GM23338 (cell line): ENCODE measurements at regions not wholly inside any gene's neighbourhood (a gene's known extent, or its start where the extent isn't known, plus 50 kb on each side); places are given as distances from the start of the nearest gene placed in this dataset.

ENCODE experiments used
- ATAC-seq: fragments of 200-7000 bp; cut with Tn5 transposase; 3 replicates; pipeline ENCODE4 v1.9.1; 2020
- DNase-seq: peaks from one replicate; pipeline ENCODE4 v3.0.0-alpha.2; 2015; ENCODE audit warnings: low spot score
- H2AFZ ChIP-seq: fragments of 200-600 bp; sonication (generic); 2 replicates; pipeline ENCODE4 v1.8.0; 2016; ENCODE audit warnings: antibody characterized with exemption, mild to moderate bottlenecking, moderate library complexity
- H3F3A ChIP-seq: fragments of 200-600 bp; sonication (generic); replicated peaks from 2 replicates; pipeline ENCODE4 v1.8.0; 2017; ENCODE audit warnings: antibody characterized with exemption, mixed run types, low read depth
- H3K27ac ChIP-seq: fragments of 200-600 bp; sonication (generic); 2 replicates; pipeline ENCODE4 v1.6.1; 2016; ENCODE audit warnings: low read depth
- H3K27me3 ChIP-seq: fragments of 200-600 bp; sonication (generic); 2 replicates; pipeline ENCODE4 v1.8.0; 2016; ENCODE audit warnings: mild to moderate bottlenecking, mixed run types, moderate library complexity; ENCODE audit not compliant: insufficient read depth
- H3K36me3 ChIP-seq: fragments of 200-600 bp; sonication (generic); 2 replicates; pipeline ENCODE4 v1.8.0; 2016; ENCODE audit warnings: mild to moderate bottlenecking; ENCODE audit not compliant: insufficient read depth
- H3K4me1 ChIP-seq: fragments of 200-600 bp; sonication (generic); 2 replicates; pipeline ENCODE4 v1.8.0; 2016; ENCODE audit warnings: mild to moderate bottlenecking, moderate library complexity; ENCODE audit not compliant: insufficient read depth
- H3K4me2 ChIP-seq: fragments of 200-600 bp; sonication (generic); 2 replicates; pipeline ENCODE4 v1.7.1; 2017; ENCODE audit warnings: mixed run types
- H3K4me3 ChIP-seq: fragments of 200-600 bp; sonication (generic); 2 replicates; pipeline ENCODE4 v1.6.1; 2016; ENCODE audit warnings: mixed run types
- H3K79me2 ChIP-seq: fragments of 200-600 bp; sonication (generic); replicated peaks from 2 replicates; pipeline ENCODE4 v1.8.0; 2017; ENCODE audit warnings: mild to moderate bottlenecking; ENCODE audit not compliant: insufficient read depth
- H3K9me2 ChIP-seq: fragments of 200-600 bp; sonication (generic); 2 replicates; pipeline ENCODE4 v1.8.0; 2017; ENCODE audit not compliant: insufficient read depth
- H4K20me1 ChIP-seq: fragments of 200-600 bp; sonication (generic); replicated peaks from 2 replicates; pipeline ENCODE4 v1.8.0; 2017; ENCODE audit warnings: mild to moderate bottlenecking; ENCODE audit not compliant: insufficient read depth
- H3K27ac Mint-ChIP-seq: 2 replicates; pipeline ENCODE4 v1.8.0; 2020; ENCODE audit warnings: inconsistent platforms, mild to moderate bottlenecking, moderate library complexity, mixed read lengths
- H3K27me3 Mint-ChIP-seq: 3 replicates; pipeline ENCODE4 v1.8.0; 2022; ENCODE audit warnings: low read depth, mild to moderate bottlenecking, moderate library complexity, mixed read lengths, inconsistent platforms; ENCODE audit not compliant: insufficient read depth, poor library complexity
- H3K36me3 Mint-ChIP-seq: 3 replicates; pipeline ENCODE4 v1.8.0; 2021; ENCODE audit warnings: low read depth, mild to moderate bottlenecking, inconsistent platforms, moderate library complexity, mixed read lengths
- H3K4me1 Mint-ChIP-seq: 3 replicates; pipeline ENCODE4 v1.8.0; 2020; ENCODE audit warnings: mild to moderate bottlenecking, inconsistent platforms, mixed read lengths
- H3K4me3 Mint-ChIP-seq: 3 replicates; pipeline ENCODE4 v1.8.0; 2021; ENCODE audit warnings: moderate library complexity, mild to moderate bottlenecking, inconsistent platforms, mixed read lengths
- H3K9me3 Mint-ChIP-seq: 3 replicates; pipeline ENCODE4 v1.8.0; 2020; ENCODE audit warnings: moderate library complexity, mild to moderate bottlenecking, inconsistent platforms, mixed read lengths
- CREB1 ChIP-seq: fragments of 250-450 bp; sonication (Bioruptor Pico); IDR thresholded peaks from 2 replicates; pipeline ENCODE4 v1.5.0; 2020; ENCODE audit warnings: low read depth, mild to moderate bottlenecking, moderate library complexity
- CTCF ChIP-seq, 2 experiments: fragments of 200-600 bp in 1 of 2; sonication (generic) in 1 of 2; conservative IDR thresholded peaks; 2 replicates each; pipeline versions ENCODE4 v1.5.1 to v1.6.1; 2016 to 2017; ENCODE audit warnings: antibody characterized with exemption in 2 of 2, low read depth in 2 of 2, mild to moderate bottlenecking in 2 of 2, moderate library complexity in 1 of 2
- ETS1 ChIP-seq: IDR thresholded peaks from 2 replicates; pipeline ENCODE4 v1.6.1; 2016; ENCODE audit warnings: antibody characterized with exemption
- EZH2 ChIP-seq: fragments of 200-600 bp; sonication (generic); IDR thresholded peaks from one replicate; pipeline ENCODE4 v1.8.0; 2017; ENCODE audit warnings: antibody characterized with exemption, mild to moderate bottlenecking, low read depth; ENCODE audit not compliant: unreplicated experiment
- EZH2phosphoT487 ChIP-seq: fragments of 200-600 bp; sonication (generic); IDR thresholded peaks from one replicate; pipeline ENCODE4 v1.8.1; 2018; ENCODE audit warnings: antibody characterized with exemption; ENCODE audit not compliant: unreplicated experiment
- JUNB ChIP-seq: IDR thresholded peaks from one replicate; pipeline ENCODE4 v1.6.1; 2016; ENCODE audit warnings: antibody characterized with exemption; ENCODE audit not compliant: unreplicated experiment
- NANOG ChIP-seq: IDR thresholded peaks from 2 replicates; pipeline ENCODE4 v1.6.1; 2016; ENCODE audit warnings: antibody characterized with exemption, borderline replicate concordance
- POLR2AphosphoS5 ChIP-seq: IDR thresholded peaks from 2 replicates; pipeline ENCODE4 v1.6.1; 2016; ENCODE audit warnings: antibody characterized with exemption, low read depth
- REST ChIP-seq: IDR thresholded peaks from one replicate; pipeline ENCODE4 v1.6.1; 2018; ENCODE audit warnings: antibody characterized with exemption; ENCODE audit not compliant: unreplicated experiment
- STAT1 ChIP-seq: IDR thresholded peaks from one replicate; pipeline ENCODE4 v1.6.1; 2016; ENCODE audit warnings: antibody characterized with exemption; ENCODE audit not compliant: unreplicated experiment
- ZNF114 ChIP-seq: fragments of 250-450 bp; sonication (Bioruptor Pico); IDR thresholded peaks from 2 replicates; pipeline ENCODE4 v1.5.0; 2020; ENCODE audit warnings: mild to moderate bottlenecking, moderate library complexity
- ZNF331 ChIP-seq: fragments of 250-450 bp; sonication (Bioruptor Pico); IDR thresholded peaks from 2 replicates; pipeline ENCODE4 v1.5.0; 2020; ENCODE audit warnings: low read depth, mild to moderate bottlenecking, moderate library complexity
- ZNF462 ChIP-seq: fragments of 250-450 bp; sonication (Bioruptor Pico); IDR thresholded peaks from 2 replicates; pipeline ENCODE4 v1.5.0; 2020; ENCODE audit warnings: mild to moderate bottlenecking, moderate library complexity

GRCh38 chr4:189098932-189099696 lies 841.6 kb upstream of the FRG1 start:
- no peak overlapping the region for H3K27ac Mint-ChIP-seq
- Histone ChIP-seq H3K27ac (no peak overlapping the region), H3K4me1 (no peaks in the 10 kb centered on the region), H2AFZ (0 out of 2 replicates have a peak overlapping the region, but pooled peaks have one; percentile 9), H3F3A (no peaks in the 10 kb centered on the region), H3K79me2 (no peaks in the 10 kb centered on the region), H4K20me1 (no peaks in the 10 kb centered on the region), H3K4me3 (no peak overlapping the region), H3K4me2 (no peak overlapping the region), H3K27me3 (no peaks in the 10 kb centered on the region), H3K36me3 (no peaks in the 10 kb centered on the region), H3K9me2 (no peaks in the 10 kb centered on the region)
- no peaks in the 10 kb centered on the region for H3K27me3 Mint-ChIP-seq
- no peaks in the 10 kb centered on the region; the same call in 2 of the 3 replicates for H3K4me1 Mint-ChIP-seq
- DNase-seq (no peak), ATAC-seq (no peak)
- peaks cover 15% of the 10 kb centered on the region for H3K9me3 Mint-ChIP-seq
- no peak for TF ChIP-seq EZH2phosphoT487
- no peak for TF ChIP-seq ETS1
- TF ChIP-seq ZNF462 (CRISPR knock-in tag): no peak
- TF ChIP-seq JUNB: no peak
- TF ChIP-seq CTCF (conservative IDR thresholded peaks at IDR 0.05; ENCODE audit: low read depth in 2 of 2): no peak
- TF ChIP-seq ZNF114 (CRISPR knock-in tag): no peak
- TF ChIP-seq POLR2AphosphoS5: no peak
- TF ChIP-seq STAT1: no peak
- TF ChIP-seq EZH2: no peak
- TF ChIP-seq NANOG: no peak
- no peak for TF ChIP-seq REST
- TF ChIP-seq CREB1 (CRISPR knock-in tag): no peak
- TF ChIP-seq ZNF331 (CRISPR knock-in tag): no peak
- no peak overlapping the region for H3K4me3 Mint-ChIP-seq
- peaks cover 5% of the 10 kb centered on the region; the same call in 2 of the 3 replicates for H3K36me3 Mint-ChIP-seq
